HS-5 (cell line): ENCODE measurements at regions not wholly inside any gene's neighbourhood (a gene's known extent, or its start where the extent isn't known, plus 50 kb on each side); places are given as distances from the start of the nearest gene placed in this dataset.
"Not testable (repeated sequence)": the region's sequence is repeated elsewhere in the genome, so short reads cannot be mapped to it uniquely, and the experiment has no call there.

ENCODE experiments used
- DNase-seq: peaks from one replicate; pipeline ENCODE4 v3.0.0-alpha.2; 2012; ENCODE audit warnings: low read depth

- DNase-seq = not testable (repeated sequence)
Observed at GRCh38 chr9:138213748-138214147, 336.2 kb downstream of the CACNA1B start.

- not testable (repeated sequence) for DNase-seq
Observed at GRCh38 chr9:138214548-138214947, 337.0 kb downstream of the CACNA1B start.

GRCh38 chr9:138215588-138215987, 338.0 kb downstream of the CACNA1B start:
- DNase-seq = not testable (repeated sequence)

- not testable (repeated sequence) for DNase-seq
Observed at GRCh38 chr9:138216817-138217216, 339.2 kb downstream of the CACNA1B start.

GRCh38 chr9:138217284-138217850, 339.8 kb downstream of the CACNA1B start:
- not testable (repeated sequence) for DNase-seq

- not testable (repeated sequence) for DNase-seq
Observed at GRCh38 chr9:138219249-138219648, 341.7 kb downstream of the CACNA1B start.

- DNase-seq = not testable (repeated sequence)
Observed at GRCh38 chr9:138221446-138222054, 344.0 kb downstream of the CACNA1B start.

- DNase-seq = not testable (repeated sequence)
Observed at GRCh38 chr9:138237099-138237498, 359.5 kb downstream of the CACNA1B start.

GRCh38 chr9:138282903-138283302, 405.3 kb downstream of the CACNA1B start:
- DNase-seq = not testable (repeated sequence)
